ENCODE measurements at regions not wholly inside any gene's neighbourhood (a gene's known extent, or its start where the extent isn't known, plus 50 kb on each side); places are given as distances from the start of the nearest gene placed in this dataset.
A peak's percentile ranks its signal among the peaks of the same experiment; 100 is the strongest.

- TF ChIP-seq CTCF (IDR thresholded peaks at IDR 0.05 in 8 of 11, conservative IDR thresholded peaks at IDR 0.05 in 3 of 11), result no peak
- no peak for TF ChIP-seq POLR2A (IDR thresholded peaks at IDR 0.05)
- TF ChIP-seq POLR2AphosphoS5 (IDR thresholded peaks at IDR 0.05), result no peak
- intact Hi-C loops (cut with DNase I; ENCODE audit: low total_unique reads), result no loop called here
- Histone ChIP-seq H3K9me3 (no peaks in the 10 kb centered on the region), H3K4me1 (peaks cover 0 to 9% (median 2%) of the 10 kb centered on the region in 6 donors), H3K27me3 (replicated peaks in 1 of 7) (peaks cover 0 to 98% (median 15%) of the 10 kb centered on the region in 7 donors), H3K36me3 (no peaks in the 10 kb centered on the region), H3K27ac (no peak overlapping the region), H3K4me3 (no peak overlapping the region)
- WGBS, 5 donors, result 20 to 29% (median 22%) methylated on average over 11 to 23 of the region's 23 CpGs
- peak; percentile 71 for DNase-seq
Observed at GRCh38 chr4:3862640-3863420, 96.6 kb downstream of the ADRA2C start.

DNA sequence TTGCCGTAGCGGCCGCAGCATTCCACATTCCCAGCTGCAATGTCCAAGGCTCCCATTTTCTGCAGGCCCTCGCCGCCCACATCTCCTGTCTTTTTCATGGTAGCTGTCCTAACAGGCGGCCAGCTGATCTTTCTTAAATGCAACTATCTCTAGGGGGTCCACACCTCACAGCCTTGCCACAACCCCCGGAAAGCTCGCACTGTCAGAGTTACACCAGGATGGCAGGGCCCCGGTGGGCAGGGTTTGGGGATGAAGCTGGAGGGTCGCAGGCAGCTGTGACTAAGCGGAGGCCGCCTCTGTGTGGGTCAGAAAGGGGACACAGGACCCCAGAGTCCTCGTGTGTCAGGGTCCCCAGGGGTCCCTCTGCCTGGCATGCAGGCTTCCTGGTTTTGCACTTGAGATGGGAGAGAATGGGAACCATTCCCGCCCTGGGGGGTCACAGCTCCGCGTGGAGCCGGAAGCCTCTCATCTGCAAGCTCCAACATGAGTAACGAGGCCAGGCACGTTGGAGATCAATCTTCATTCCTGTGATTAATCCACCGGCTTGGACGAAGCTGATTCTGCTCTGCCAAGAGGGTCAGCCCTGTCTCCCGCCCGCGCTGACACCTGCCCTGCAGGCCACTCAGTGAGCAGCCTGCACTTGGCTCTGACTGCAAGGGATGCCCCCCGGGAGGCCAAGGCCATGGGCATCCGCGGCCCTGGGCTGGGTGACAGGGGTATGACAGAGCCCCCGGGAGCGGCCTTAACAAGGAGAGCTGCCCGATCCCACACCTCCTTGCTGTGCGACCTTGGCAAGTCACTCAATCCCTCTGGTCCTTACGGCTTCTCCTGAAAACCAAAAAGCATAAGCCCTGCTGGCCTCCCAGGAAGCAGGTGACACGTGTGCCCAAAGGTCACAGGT lies 97.9 kb downstream of the ADRA2C start:
- peak; percentile 71 for DNase-seq
- Histone ChIP-seq H3K27ac (no peak overlapping the region), H3K4me1 (peaks cover 0 to 9% (median 2%) of the 10 kb centered on the region in 6 donors), H3K36me3 (no peaks in the 10 kb centered on the region), H3K9me3 (peaks cover 0 to 4% (median 0%) of the 10 kb centered on the region in 8 donors), H3K27me3 (replicated peaks in 1 of 7) (peaks cover 0 to 98% (median 15%) of the 10 kb centered on the region in 7 donors), H3K4me3 (no peak overlapping the region)
- intact Hi-C loops (cut with DNase I; ENCODE audit: low total_unique reads), result no loop called here
- TF ChIP-seq POLR2AphosphoS5 (IDR thresholded peaks at IDR 0.05), result no peak
- no peak for TF ChIP-seq CTCF (IDR thresholded peaks at IDR 0.05 in 8 of 11, conservative IDR thresholded peaks at IDR 0.05 in 3 of 11)
- TF ChIP-seq POLR2A (IDR thresholded peaks at IDR 0.05), result no peak
- 81 to 89% (median 82%) methylated on average over 19 to 33 of the region's 33 CpGs for WGBS, 5 donors

- peak; percentile 56 for DNase-seq
- no peak for TF ChIP-seq POLR2A (IDR thresholded peaks at IDR 0.05)
- no peak for TF ChIP-seq CTCF (IDR thresholded peaks at IDR 0.05 in 8 of 11, conservative IDR thresholded peaks at IDR 0.05 in 3 of 11)
- TF ChIP-seq POLR2AphosphoS5 (IDR thresholded peaks at IDR 0.05), result no peak
Observed at GRCh38 chr4:3864742-3865721, 98.8 kb downstream of the ADRA2C start.

More at GRCh38 chr4:3864742-3865721, 98.8 kb downstream of the ADRA2C start:
- Histone ChIP-seq H3K27me3 (replicated peaks in 1 of 7) (peaks cover 0 to 98% (median 15%) of the 10 kb centered on the region in 7 donors), H3K4me3 (no peak overlapping the region), H3K4me1 (peaks cover 0 to 9% (median 2%) of the 10 kb centered on the region in 6 donors), H3K27ac (no peak overlapping the region), H3K36me3 (no peaks in the 10 kb centered on the region), H3K9me3 (peaks cover 0 to 4% (median 0%) of the 10 kb centered on the region in 8 donors)
- intact Hi-C loops (cut with DNase I; ENCODE audit: low total_unique reads), result no loop called here
- WGBS, 5 donors, result 64 to 72% (median 71%) methylated on average over 11 to 28 of the region's 28 CpGs

Data from spleen (tissue), 11 donors.